Fibroblast of mammary gland (primary cell): ENCODE measurements at regions not wholly inside any gene's neighbourhood (a gene's known extent, or its start where the extent isn't known, plus 50 kb on each side); places are given as distances from the start of the nearest gene placed in this dataset.
"Not testable (repeated sequence)": the region's sequence is repeated elsewhere in the genome, so short reads cannot be mapped to it uniquely, and the experiment has no call there.

Experiments used
- DNase-seq: peaks from one replicate; pipeline ENCODE4 v3.0.0-alpha.2; 2010; ENCODE audit warnings: low read depth
- H3K4me3 ChIP-seq: 2 replicates; pipeline ENCODE4 v1.5.1; 2011; ENCODE audit warnings: low read depth, mild to moderate bottlenecking, low read length, moderate library complexity; ENCODE audit not compliant: control insufficient read depth
- TF ChIP-seq, protein P1 (sequence below): conservative IDR thresholded peaks from 2 replicates; pipeline ENCODE4 v1.5.1; 2011; ENCODE audit warnings: low read depth, low read length, inconsistent platforms; ENCODE audit not compliant: control insufficient read depth, insufficient read depth

- TF ChIP-seq, protein P1, sequence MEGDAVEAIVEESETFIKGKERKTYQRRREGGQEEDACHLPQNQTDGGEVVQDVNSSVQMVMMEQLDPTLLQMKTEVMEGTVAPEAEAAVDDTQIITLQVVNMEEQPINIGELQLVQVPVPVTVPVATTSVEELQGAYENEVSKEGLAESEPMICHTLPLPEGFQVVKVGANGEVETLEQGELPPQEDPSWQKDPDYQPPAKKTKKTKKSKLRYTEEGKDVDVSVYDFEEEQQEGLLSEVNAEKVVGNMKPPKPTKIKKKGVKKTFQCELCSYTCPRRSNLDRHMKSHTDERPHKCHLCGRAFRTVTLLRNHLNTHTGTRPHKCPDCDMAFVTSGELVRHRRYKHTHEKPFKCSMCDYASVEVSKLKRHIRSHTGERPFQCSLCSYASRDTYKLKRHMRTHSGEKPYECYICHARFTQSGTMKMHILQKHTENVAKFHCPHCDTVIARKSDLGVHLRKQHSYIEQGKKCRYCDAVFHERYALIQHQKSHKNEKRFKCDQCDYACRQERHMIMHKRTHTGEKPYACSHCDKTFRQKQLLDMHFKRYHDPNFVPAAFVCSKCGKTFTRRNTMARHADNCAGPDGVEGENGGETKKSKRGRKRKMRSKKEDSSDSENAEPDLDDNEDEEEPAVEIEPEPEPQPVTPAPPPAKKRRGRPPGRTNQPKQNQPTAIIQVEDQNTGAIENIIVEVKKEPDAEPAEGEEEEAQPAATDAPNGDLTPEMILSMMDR = no peak
- DNase-seq = no peak
- no peak overlapping the region for H3K4me3 ChIP-seq
Observed at GRCh38 chr10:106033065-106033464, 1131.4 kb downstream of the SORCS1 start.

GRCh38 chr10:106032450-106033002 lies 1132.0 kb downstream of the SORCS1 start:
- TF ChIP-seq, protein P1 = no peak
- DNase-seq = no peak
- no peak overlapping the region for H3K4me3 ChIP-seq

DNA sequence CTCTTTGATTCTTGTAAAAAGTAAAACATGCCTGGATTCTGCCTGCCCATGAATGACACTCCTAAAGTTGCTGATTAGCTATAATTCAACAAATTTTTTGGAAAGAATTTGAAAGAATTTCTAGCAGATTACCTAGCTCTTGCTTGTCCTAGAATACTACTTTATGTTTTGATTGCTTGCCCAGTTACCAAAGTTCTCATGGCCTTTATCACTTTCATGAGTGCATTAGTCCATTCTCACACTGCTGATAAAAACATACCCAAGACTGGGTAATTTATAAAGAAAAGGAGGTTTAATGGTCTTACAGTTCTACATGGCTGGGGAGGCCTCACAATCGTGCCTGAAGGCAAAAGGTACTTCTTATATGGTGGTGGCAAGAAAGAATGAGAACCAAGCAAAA lies 1137.3 kb downstream of the SORCS1 start:
- DNase-seq = no peak
- no peak overlapping the region for H3K4me3 ChIP-seq
- TF ChIP-seq, protein P1 = no peak

DNA sequence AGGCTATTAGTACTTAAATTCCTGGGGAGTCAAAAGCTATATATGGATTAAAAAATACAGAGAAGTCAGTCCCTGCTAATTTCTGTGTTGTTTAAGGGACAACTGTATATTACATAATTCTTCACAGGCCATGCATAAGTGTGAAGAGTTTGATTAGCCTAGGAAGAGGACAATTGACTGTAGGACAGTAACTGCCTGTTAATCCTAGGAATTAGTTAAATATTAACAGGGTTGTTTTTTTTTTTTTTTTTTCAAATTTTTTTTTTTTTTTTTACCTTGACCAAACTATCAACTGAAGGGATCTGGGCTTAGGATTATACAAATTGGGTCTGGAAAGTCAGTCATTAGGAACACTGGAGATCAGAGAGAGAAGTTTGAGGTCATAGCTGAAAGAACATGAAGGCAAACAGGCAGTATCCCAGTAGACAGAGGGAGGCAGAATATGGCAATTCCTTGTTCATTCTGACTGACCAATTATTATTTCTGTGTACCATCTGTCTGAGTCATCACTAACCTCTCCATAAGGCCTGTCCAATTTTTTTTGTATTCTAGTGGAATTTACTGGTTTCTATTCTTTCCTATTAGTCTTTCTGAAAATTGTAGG lies 1139.2 kb downstream of the SORCS1 start:
- no peak for DNase-seq
- no peak overlapping the region for H3K4me3 ChIP-seq
- TF ChIP-seq, protein P1 = no peak

GRCh38 chr10:106023329-106023728 lies 1141.2 kb downstream of the SORCS1 start:
- DNase-seq = no peak
- no peak overlapping the region for H3K4me3 ChIP-seq
- TF ChIP-seq, protein P1 = no peak

DNA sequence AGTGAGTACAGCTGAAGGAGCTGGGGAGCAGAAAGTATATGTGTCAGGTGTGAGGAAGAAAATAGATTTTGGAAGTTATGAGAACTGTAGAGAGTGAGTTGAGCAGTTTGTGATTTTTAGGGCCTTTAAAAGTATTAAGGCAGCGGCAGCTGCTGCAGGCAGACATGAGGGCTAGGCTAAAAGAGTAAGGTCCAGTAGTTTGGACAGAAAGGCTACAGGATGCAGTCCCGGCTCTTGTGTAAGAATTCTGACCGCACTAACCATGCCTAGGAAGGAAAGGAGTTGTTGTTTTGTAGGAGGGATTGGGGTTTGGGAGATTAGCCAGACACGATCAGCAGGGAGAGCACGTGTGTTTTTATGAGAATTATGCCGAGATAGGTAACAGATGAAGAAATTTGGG lies 1144.9 kb downstream of the SORCS1 start:
- not testable (repeated sequence) for DNase-seq, H3K4me3 ChIP-seq

GRCh38 chr10:106015369-106016199 lies 1148.9 kb downstream of the SORCS1 start:
- not testable (repeated sequence) for H3K4me3 ChIP-seq, DNase-seq
